ENCODE measurements at regions not wholly inside any gene's neighbourhood (a gene's known extent, or its start where the extent isn't known, plus 50 kb on each side); places are given as distances from the start of the nearest gene placed in this dataset.
"Not testable (repeated sequence)": the region's sequence is repeated elsewhere in the genome, so short reads cannot be mapped to it uniquely, and the experiment has no call there.

DNA sequence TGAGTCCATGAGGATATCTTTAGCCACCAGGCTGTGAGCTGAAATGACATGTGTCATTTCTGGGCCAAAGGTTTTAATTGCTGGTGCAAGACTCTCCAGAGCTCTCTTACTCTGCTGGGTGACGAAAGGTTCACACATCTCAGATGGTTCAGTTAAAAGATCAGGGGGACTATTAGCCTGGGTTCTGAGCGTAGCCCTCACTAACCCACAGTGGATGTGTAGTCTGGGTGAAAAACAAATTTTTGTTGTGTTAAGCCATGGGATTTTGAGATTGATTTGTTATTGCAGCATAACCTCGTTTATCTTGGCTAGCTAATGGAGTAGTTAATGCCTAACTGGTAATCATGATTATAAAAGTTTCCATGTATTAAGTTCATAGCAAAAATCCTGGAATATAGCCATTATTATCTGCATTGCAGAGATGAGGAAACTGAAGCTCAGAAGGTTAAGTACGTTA is 251.5 kb downstream of the RMST start:
- H3K27ac ChIP-seq (ENCODE audit: low read length) = no peak overlapping the region
- no peaks in the 10 kb centered on the region for H3K79me2 ChIP-seq (ENCODE audit: low read length)
- H3K36me3 ChIP-seq (replicated peaks; ENCODE audit: low read depth, low read length) = no peaks in the 10 kb centered on the region
- H3K27me3 ChIP-seq (ENCODE audit: low read depth, low read length) = no peaks in the 10 kb centered on the region
- H3K9ac ChIP-seq (ENCODE audit: low read length) = no peak overlapping the region
- TF ChIP-seq EZH2phosphoT487 (IDR thresholded peaks at IDR 0.05; ENCODE audit: low read depth) = no peak
- TF ChIP-seq, protein P1, sequence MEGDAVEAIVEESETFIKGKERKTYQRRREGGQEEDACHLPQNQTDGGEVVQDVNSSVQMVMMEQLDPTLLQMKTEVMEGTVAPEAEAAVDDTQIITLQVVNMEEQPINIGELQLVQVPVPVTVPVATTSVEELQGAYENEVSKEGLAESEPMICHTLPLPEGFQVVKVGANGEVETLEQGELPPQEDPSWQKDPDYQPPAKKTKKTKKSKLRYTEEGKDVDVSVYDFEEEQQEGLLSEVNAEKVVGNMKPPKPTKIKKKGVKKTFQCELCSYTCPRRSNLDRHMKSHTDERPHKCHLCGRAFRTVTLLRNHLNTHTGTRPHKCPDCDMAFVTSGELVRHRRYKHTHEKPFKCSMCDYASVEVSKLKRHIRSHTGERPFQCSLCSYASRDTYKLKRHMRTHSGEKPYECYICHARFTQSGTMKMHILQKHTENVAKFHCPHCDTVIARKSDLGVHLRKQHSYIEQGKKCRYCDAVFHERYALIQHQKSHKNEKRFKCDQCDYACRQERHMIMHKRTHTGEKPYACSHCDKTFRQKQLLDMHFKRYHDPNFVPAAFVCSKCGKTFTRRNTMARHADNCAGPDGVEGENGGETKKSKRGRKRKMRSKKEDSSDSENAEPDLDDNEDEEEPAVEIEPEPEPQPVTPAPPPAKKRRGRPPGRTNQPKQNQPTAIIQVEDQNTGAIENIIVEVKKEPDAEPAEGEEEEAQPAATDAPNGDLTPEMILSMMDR (IDR thresholded peaks at IDR 0.05; ENCODE audit: low read depth, low read length) = no peak
- no peak overlapping the region for H2AFZ ChIP-seq (ENCODE audit: low read depth, low read length)
- H4K20me1 ChIP-seq (ENCODE audit: insufficient read depth, low read length) = no peaks in the 10 kb centered on the region
- H3K9me3 ChIP-seq (ENCODE audit: insufficient read depth, low read length) = no peaks in the 10 kb centered on the region
- no peak overlapping the region for H3K4me2 ChIP-seq (ENCODE audit: low read length)
- no peak overlapping the region for H3K4me3 ChIP-seq (ENCODE audit: low read length)
- H3K4me1 ChIP-seq (ENCODE audit: low read length) = no peaks in the 10 kb centered on the region

DNA sequence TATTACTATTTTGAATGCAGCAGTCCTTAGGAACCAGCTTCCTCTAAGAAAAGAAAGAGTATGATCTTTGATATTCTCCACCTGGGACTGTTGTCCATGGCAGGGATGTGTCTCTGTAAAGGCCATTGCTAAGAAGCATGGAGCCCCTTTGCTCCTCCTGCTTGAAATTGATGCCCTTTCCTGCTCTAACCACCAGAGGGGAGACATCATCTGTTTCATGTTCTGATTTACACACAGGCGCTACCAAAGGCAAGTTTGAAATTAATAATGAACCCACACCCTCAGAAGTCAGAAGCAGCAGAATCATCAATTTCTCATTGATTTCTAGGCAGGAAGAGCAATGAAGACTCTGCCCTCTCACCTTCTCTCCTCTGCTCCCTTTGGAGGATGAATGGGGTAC is 253.8 kb downstream of the RMST start:
- no peaks in the 10 kb centered on the region for H3K27me3 ChIP-seq (ENCODE audit: low read depth, low read length)
- no peaks in the 10 kb centered on the region for H3K79me2 ChIP-seq (ENCODE audit: low read length)
- no peak overlapping the region for H3K4me3 ChIP-seq (ENCODE audit: low read length)
- no peaks in the 10 kb centered on the region for H3K4me1 ChIP-seq (ENCODE audit: low read length)
- no peaks in the 10 kb centered on the region for H3K9me3 ChIP-seq (ENCODE audit: insufficient read depth, low read length)
- H4K20me1 ChIP-seq (ENCODE audit: insufficient read depth, low read length) = no peaks in the 10 kb centered on the region
- H3K27ac ChIP-seq (ENCODE audit: low read length) = no peak overlapping the region
- H3K4me2 ChIP-seq (ENCODE audit: low read length) = no peak overlapping the region
- H2AFZ ChIP-seq (ENCODE audit: low read depth, low read length) = no peak overlapping the region
- no peak for TF ChIP-seq EZH2phosphoT487 (IDR thresholded peaks at IDR 0.05; ENCODE audit: low read depth)
- TF ChIP-seq, protein P1 (IDR thresholded peaks at IDR 0.05; ENCODE audit: low read depth, low read length) = peak; percentile 39
- no peaks in the 10 kb centered on the region for H3K36me3 ChIP-seq (replicated peaks; ENCODE audit: low read depth, low read length)
- no peak overlapping the region for H3K9ac ChIP-seq (ENCODE audit: low read length)

DNA sequence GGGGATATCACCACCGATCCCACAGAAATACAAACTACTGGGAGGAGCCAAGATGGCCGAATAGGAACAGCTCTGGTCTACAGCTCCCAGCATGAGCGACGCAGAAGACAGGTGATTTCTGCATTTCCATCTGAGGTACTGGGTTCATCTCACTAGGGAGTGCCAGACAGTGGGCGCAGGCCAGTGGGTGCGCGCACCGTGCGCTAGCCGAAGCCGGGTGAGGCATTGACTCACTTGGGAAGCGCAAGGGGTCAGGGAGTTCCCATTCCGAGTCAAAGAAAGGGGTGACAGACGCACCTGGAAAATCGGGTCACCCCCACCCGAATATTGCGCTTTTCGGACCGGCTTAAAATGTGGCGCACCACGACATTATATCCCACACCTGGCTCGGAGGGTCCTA is 261.2 kb downstream of the RMST start:
- not testable (repeated sequence) for H3K27ac ChIP-seq (ENCODE audit: low read length); H3K79me2 ChIP-seq (ENCODE audit: low read length); H3K4me1 ChIP-seq (ENCODE audit: low read length); H3K36me3 ChIP-seq (replicated peaks; ENCODE audit: low read depth, low read length); H2AFZ ChIP-seq (ENCODE audit: low read depth, low read length); H3K9me3 ChIP-seq (ENCODE audit: insufficient read depth, low read length); H3K4me2 ChIP-seq (ENCODE audit: low read length); H3K4me3 ChIP-seq (ENCODE audit: low read length); H4K20me1 ChIP-seq (ENCODE audit: insufficient read depth, low read length); H3K9ac ChIP-seq (ENCODE audit: low read length); H3K27me3 ChIP-seq (ENCODE audit: low read depth, low read length)

DNA sequence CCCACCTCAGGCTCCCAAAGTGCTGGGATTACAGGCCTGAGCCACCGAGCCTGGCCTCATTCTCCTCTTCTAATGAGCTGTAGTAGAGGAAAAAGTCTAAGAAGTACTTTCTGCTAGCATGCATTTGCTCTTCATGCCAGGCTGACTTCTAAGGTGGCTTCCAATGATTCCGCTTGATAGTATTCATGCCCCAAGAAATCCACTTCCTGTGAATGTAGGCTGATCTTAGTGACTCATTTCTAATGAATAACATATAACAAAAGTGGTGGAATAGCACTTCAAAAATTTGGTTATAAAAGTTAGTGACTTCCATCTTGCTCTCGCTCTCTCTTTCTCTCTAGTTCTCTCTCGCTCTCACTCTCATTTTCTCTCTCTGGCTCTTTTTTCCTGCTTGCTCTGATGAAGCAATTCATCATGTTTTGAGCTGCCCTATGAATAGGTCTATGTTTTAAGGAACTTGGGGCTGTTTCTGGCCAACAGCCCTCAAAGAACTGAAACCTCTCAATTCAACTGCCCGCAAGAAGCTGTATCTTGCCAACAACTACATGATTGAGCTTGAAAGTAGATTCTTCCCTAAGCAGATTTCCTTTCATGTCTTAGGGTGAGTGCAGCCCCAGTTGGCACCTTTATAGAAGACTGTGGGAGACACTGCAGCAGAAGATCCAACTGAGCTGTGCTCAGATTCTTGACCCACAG is 282.9 kb downstream of the RMST start:
- Histone ChIP-seq H3K4me2 (ENCODE audit: low read length) (peak overlapping the region; percentile 29), H4K20me1 (ENCODE audit: insufficient read depth, low read length) (no peaks in the 10 kb centered on the region), H3K36me3 (replicated peaks; ENCODE audit: low read depth, low read length) (no peaks in the 10 kb centered on the region), H3K27ac (ENCODE audit: low read length) (peak overlapping the region; percentile 56), H3K27me3 (ENCODE audit: low read depth, low read length) (no peaks in the 10 kb centered on the region), H3K79me2 (ENCODE audit: low read length) (no peaks in the 10 kb centered on the region), H3K4me3 (ENCODE audit: low read length) (peak overlapping the region; percentile 1; the same call in 1 of the 2 replicates), H3K9me3 (ENCODE audit: insufficient read depth, low read length) (no peaks in the 10 kb centered on the region), H3K9ac (ENCODE audit: low read length) (no peak overlapping the region), H2AFZ (ENCODE audit: low read depth, low read length) (no peak overlapping the region), H3K4me1 (ENCODE audit: low read length) (peaks cover 10% of the 10 kb centered on the region)
- no peak for TF ChIP-seq EZH2phosphoT487 (IDR thresholded peaks at IDR 0.05; ENCODE audit: low read depth)
- TF ChIP-seq, protein P1 (IDR thresholded peaks at IDR 0.05; ENCODE audit: low read depth, low read length) = no peak

Measured in OCI-LY3 (cell line).